HG02840 (cell line): ENCODE measurements at regions not wholly inside any gene's neighbourhood (a gene's known extent, or its start where the extent isn't known, plus 50 kb on each side); places are given as distances from the start of the nearest gene placed in this dataset.

Experiments
- ATAC-seq: cut with Tn5 transposase; IDR thresholded peaks from one replicate; pipeline ENCODE4 v1.9.1; 2021; ENCODE audit warnings: mild to moderate bottlenecking, moderate library complexity, moderate number of reproducible peaks; ENCODE audit not compliant: unreplicated experiment, low FRiP score

DNA sequence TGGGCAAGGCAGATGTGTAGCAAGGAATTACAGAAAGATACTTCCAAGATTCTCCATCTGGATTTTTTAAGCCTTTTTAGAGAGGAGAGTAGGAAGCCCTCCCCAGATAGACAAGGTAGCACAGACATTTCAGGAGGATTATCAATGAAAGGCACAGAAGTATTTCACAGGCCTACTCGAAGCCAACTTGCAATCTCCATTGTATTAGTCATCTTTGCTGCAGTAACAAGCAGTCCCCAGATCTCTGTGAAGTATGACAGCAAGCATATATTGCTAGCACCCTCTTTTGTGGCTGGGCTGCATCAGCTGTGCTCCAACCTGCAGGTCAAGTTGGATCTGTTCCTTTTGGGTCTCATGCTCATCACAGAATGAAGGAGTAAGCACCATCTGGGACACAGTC lies 101.6 kb downstream of the MAF start:
- ATAC-seq: no peak

DNA sequence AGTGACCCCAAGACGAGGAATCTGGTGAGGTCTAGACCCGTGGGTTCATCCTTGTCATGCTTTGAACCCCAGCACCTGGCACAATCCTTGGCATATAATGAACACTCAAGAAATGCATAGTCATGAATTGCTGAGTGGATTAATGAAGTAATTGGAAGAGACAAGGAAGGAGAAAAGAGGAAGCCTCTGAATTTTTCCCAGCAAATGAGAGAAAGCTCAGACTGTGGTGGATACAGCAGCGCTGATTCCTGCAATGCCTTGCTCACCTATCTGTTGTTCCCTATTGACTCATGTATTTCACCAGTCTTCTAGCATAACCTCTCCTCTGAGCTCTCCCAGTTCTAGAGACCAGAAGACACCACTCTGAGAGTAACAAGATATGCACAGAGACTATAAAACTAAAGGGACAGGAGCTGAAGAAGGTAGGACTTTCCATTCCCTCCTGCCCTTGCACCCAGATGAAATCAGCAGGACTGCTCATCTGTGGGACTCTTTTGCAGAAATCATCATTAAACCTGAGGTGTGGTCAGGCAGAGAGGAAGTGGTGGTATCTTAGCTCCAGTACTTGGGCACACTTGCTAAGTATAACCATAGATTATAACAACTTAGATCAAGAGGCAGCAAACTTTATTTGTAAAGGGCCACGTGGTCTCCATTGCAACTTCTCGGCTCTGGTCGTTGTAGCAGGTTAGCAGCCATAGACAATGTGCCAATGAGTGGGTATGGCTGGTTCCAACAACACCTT lies 102.8 kb downstream of the MAF start:
- ATAC-seq: no peak

- ATAC-seq: no peak
These were observed 106.6 kb downstream of the MAF start for GRCh38 chr16:79493911-79494310.

DNA sequence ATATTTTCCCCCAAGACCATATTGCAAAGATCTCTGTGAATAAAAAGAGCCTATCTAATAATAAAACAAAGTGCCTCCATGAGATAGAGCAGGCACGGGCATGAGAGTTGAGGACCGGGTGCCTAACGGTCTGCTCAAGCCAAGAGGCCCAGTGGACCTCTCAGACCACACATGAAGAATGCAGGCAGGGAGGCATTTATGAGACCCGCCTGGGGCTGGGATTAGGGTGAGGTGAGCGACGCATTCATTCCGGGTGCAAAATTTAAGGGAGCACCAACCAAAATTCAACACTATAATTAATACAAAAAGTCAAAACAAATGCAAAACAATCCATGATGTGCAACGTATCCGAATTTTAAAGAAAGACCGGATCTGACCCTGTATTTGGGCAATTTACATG lies 108.5 kb downstream of the MAF start:
- no peak for ATAC-seq

GRCh38 chr16:79485020-79485419 lies 115.5 kb downstream of the MAF start:
- ATAC-seq: no peak

DNA sequence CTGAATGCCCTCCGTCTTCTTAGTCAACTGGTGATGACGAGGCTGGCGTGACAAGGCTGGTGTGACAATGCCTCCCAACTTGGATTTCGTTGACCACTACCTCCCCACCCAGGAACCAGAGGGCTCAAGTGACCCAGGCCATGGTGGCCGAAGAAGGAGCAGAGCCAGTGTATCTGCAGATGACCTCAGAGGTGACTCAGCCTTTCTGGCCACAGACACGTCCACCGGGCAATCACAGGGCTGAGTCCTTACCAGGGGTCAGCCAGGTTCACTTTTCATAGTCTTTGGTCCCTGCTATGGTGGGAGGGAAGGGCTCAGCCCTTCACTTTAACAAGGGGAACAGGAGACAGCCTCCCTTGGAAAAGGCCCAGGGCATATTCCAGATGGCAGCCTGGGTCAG lies 116.3 kb downstream of the MAF start:
- no peak for ATAC-seq

DNA sequence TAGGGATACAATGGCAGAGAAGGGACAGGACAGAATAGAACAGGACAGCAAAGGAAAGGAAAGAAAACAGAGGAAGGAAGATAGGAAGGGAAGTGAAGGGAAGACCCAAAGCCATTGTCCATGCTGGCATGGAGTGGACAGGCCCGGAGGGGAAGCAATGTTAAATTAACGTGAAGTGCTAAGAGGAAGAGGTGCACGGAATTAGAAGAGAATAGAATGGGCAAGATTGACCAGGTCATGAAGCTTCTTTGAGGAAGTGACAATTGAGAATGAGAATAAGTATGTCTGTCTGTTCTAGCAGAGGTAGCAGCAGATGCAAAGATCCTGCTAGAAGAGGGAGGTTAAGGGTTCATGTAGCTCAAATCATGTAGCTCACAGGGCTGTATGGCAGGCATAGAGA lies 117.2 kb downstream of the MAF start:
- ATAC-seq: no peak

- no peak for ATAC-seq
These were observed 118.5 kb downstream of the MAF start for GRCh38 chr16:79482011-79482410.

DNA sequence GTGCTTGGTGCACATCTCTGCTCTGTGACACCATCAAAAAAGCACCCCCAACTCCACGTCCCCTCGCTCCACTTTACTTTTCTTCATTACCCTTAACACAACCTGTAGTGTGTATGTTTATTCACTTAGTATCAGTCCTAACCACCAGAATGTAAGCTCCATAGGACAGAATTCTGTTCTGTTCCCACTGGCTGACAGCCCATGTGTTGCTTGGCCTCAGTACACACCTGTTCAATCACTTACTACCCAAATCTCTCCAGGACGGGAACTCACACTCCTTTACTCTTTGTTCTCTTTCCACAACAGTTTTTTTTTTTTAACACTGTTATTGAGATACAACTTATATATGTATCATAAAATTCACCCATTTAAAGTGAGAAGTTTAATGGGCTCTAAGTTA lies 119.6 kb downstream of the MAF start:
- ATAC-seq: no peak

DNA sequence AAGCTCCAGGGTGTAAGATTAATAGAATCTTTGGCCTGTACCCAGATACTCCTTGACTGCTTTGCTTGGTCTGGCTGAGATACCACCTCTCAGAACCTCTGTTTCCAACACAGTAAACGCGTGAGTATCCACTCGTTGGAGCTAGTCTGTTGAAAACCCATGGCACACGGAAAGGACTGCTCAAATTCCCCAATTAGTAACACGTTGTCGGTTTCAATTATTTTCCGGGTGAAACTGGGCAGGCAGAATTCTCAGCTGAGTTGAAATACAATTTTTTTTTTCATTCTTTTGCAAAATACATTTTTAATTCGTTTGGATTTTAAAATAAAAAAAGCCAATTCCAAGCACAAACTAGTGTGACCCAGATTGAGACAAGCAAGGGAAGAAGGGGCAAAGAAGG lies 120.5 kb downstream of the MAF start:
- no peak for ATAC-seq

GRCh38 chr16:79476580-79476979 lies 124.0 kb downstream of the MAF start:
- ATAC-seq: no peak

DNA sequence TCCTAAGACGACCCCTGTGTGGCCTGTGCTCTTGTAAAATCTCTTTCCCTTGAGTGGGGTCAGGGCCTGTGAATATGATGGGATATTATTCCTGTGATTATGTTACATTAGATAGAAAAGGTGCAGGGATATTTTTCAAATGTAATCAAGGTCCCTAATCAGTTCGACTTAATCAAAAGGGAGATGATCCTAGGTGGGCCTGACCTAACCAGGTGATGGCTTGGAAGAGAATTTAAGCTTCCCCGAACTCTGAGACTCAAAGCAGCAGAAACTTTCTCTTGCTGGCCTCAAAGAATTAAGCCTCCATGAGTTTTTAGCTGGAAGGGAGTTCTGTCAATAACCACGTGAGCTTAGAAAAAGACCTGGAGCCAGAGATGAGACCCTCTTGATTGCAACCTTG lies 124.7 kb downstream of the MAF start:
- ATAC-seq: no peak

GRCh38 chr16:79473456-79473855 lies 127.1 kb downstream of the MAF start:
- no peak for ATAC-seq

DNA sequence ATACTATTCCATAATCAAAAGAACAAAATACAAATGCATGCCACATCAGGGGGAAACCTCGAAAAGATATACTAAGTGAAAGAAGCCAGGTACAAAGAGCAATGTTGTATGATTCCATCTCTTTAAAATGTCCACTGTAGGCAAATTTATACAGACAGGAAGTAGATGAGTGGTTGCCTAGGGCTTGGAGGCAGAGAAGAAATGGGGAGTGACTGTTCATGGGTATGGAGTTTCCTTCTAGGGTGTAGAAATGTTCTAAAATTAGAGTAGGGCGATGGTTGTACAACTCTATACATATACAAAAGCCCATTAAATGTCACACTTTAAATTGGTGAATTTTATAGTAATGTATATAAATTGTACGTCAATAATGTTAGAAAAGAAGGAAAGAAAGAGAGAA lies 128.1 kb downstream of the MAF start:
- ATAC-seq: no peak

GRCh38 chr16:79469999-79470398 lies 130.5 kb downstream of the MAF start:
- ATAC-seq: no peak

GRCh38 chr16:79468631-79469030 lies 131.9 kb downstream of the MAF start:
- ATAC-seq: no peak

DNA sequence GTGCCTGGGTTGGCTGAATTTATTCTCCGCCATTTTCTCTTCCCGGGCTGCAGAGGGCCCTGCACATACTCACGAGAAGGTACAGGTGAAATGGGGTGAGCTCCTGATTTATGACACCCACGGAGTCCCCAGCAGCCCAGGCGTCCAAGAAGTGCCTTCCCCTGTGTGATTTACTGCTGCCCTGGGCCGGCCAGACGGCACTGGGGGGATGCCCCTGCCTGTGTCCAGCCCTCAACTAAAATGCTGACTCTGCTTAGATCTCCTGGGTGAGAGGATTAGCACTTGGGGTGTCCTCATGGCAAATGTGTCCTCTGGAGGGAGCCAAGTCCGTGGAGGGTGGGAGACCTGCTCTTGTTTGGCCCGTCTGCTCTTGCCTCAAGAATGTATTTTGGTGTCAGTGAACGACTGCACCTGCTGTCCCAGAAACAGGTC lies 132.4 kb downstream of the MAF start:
- no peak for ATAC-seq

GRCh38 chr16:79466111-79466510 lies 134.4 kb downstream of the MAF start:
- no peak for ATAC-seq

DNA sequence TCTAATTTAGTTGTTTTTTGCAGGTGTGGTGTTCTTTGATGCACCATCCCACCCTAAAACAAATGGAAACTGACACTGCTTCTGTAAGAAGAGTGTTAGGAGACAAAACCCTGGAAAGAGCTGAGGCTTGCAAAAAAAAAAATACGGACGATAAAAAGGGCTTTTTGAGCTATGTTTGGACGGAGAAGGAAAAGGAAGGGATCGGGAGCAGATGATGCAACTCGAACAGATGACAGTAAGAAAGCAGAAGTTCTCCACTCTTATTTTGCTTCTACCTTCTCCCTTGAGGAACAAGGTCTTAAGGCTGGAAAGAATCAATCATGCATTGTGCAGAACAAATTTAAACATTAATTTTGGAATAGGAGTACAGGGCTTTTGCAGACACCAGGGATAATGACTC lies 136.7 kb downstream of the MAF start:
- no peak for ATAC-seq

GRCh38 chr16:79456036-79456435 lies 144.5 kb downstream of the MAF start:
- ATAC-seq: no peak

- no peak for ATAC-seq
These were observed 147.9 kb downstream of the MAF start for GRCh38 chr16:79452671-79453070.

GRCh38 chr16:79451196-79451816 lies 149.2 kb downstream of the MAF start:
- no peak for ATAC-seq
